Liver (tissue), 8 donors: ENCODE measurements at regions not wholly inside any gene's neighbourhood (a gene's known extent, or its start where the extent isn't known, plus 50 kb on each side); places are given as distances from the start of the nearest gene placed in this dataset.

ENCODE experiments used
- DNase-seq: peaks from one replicate; pipeline ENCODE4 v3.0.0-alpha.2; 2017; ENCODE audit warnings: low spot score
- H3K27ac ChIP-seq, 2 donors: one replicate each; pipeline ENCODE4 v1.7.0; 2013; ENCODE audit warnings: inconsistent platforms in 2 of 2, low read length in 2 of 2, control low read depth in 1 of 2, low read depth in 1 of 2, mild to moderate bottlenecking in 1 of 2
- H3K27me3 ChIP-seq, 4 donors: one replicate each; pipeline versions ENCODE4 v1.6.1 to v1.7.0; 2013; ENCODE audit warnings: low read length in 3 of 4, inconsistent platforms in 1 of 4, mild to moderate bottlenecking in 1 of 4, moderate library complexity in 1 of 4; ENCODE audit not compliant: control insufficient read depth in 4 of 4, insufficient read depth in 4 of 4
- H3K36me3 ChIP-seq, 4 donors: one replicate each; pipeline versions ENCODE4 v1.6.1 to v1.7.0; 2013; ENCODE audit warnings: low read length in 3 of 4, mild to moderate bottlenecking in 3 of 4, low read depth in 1 of 4, moderate library complexity in 1 of 4; ENCODE audit not compliant: control insufficient read depth in 4 of 4, insufficient read depth in 3 of 4
- H3K4me1 ChIP-seq, 4 donors: one replicate each; pipeline versions ENCODE4 v1.6.1 to v1.7.0; 2013; ENCODE audit warnings: low read length in 3 of 4, mild to moderate bottlenecking in 3 of 4, moderate library complexity in 1 of 4; ENCODE audit not compliant: control insufficient read depth in 4 of 4, insufficient read depth in 4 of 4
- H3K4me3 ChIP-seq, 3 donors: one replicate each; pipeline versions ENCODE4 v1.6.1 to v1.7.0; 2013; ENCODE audit warnings: low read length in 3 of 3, control low read depth in 1 of 3, low read depth in 1 of 3, mild to moderate bottlenecking in 1 of 3
- H3K9ac ChIP-seq, 2 donors: one replicate each; pipeline ENCODE4 v1.7.0; 2013; ENCODE audit warnings: low read length in 2 of 2, mild to moderate bottlenecking in 2 of 2, moderate library complexity in 2 of 2, control low read depth in 1 of 2, low read depth in 1 of 2
- H3K9me3 ChIP-seq, 4 donors: one replicate each; pipeline versions ENCODE4 v1.6.1 to v1.7.0; 2013; ENCODE audit warnings: low read length in 3 of 4; ENCODE audit not compliant: control insufficient read depth in 4 of 4
- EGR1 ChIP-seq, 2 donors: IDR thresholded peaks; 2 replicates each; pipeline ENCODE4 v1.6.1; 2016 to 2018; ENCODE audit warnings: antibody characterized with exemption in 2 of 2, low read depth in 2 of 2
- FOXA1 ChIP-seq: IDR thresholded peaks from 2 replicates; pipeline ENCODE4 v1.6.1; 2016; ENCODE audit warnings: antibody characterized with exemption
- FOXA2 ChIP-seq: IDR thresholded peaks from 2 replicates; pipeline ENCODE4 v1.6.1; 2016; ENCODE audit warnings: antibody characterized with exemption
- GABPA ChIP-seq, 2 donors: IDR thresholded peaks in 1 of 2; conservative IDR thresholded peaks in 1 of 2; 2 replicates each; pipeline ENCODE4 v1.6.1; 2016; ENCODE audit warnings: antibody characterized with exemption in 2 of 2, mild to moderate bottlenecking in 1 of 2, moderate library complexity in 1 of 2
- HNF4A ChIP-seq, 2 donors: conservative IDR thresholded peaks; 2 replicates each; pipeline ENCODE4 v1.6.1; 2016; ENCODE audit warnings: antibody characterized with exemption in 2 of 2, mild to moderate bottlenecking in 2 of 2
- HNF4G ChIP-seq: IDR thresholded peaks from 2 replicates; pipeline ENCODE4 v1.6.1; 2016; ENCODE audit warnings: antibody characterized with exemption
- JUND ChIP-seq, 2 donors: IDR thresholded peaks; 2 replicates each; pipeline ENCODE4 v1.6.1; 2016; ENCODE audit warnings: antibody characterized with exemption in 2 of 2
- NR2F2 ChIP-seq: IDR thresholded peaks from 2 replicates; pipeline ENCODE4 v1.6.1; 2016; ENCODE audit warnings: antibody characterized with exemption
- RAD21 ChIP-seq, 2 donors: IDR thresholded peaks; 2 replicates each; pipeline ENCODE4 v1.6.1; 2016; ENCODE audit warnings: antibody characterized with exemption in 2 of 2, mild to moderate bottlenecking in 2 of 2
- RXRA ChIP-seq, 2 donors: IDR thresholded peaks; 2 replicates each; pipeline ENCODE4 v1.6.1; 2017 to 2018; ENCODE audit warnings: antibody characterized with exemption in 2 of 2, mild to moderate bottlenecking in 1 of 2
- SP1 ChIP-seq: IDR thresholded peaks from 2 replicates; pipeline ENCODE4 v1.6.1; 2018; ENCODE audit warnings: antibody characterized with exemption, mild to moderate bottlenecking
- TAF1 ChIP-seq: conservative IDR thresholded peaks from 2 replicates; pipeline ENCODE4 v1.6.1; 2016; ENCODE audit warnings: antibody characterized with exemption, mild to moderate bottlenecking
- YY1 ChIP-seq: IDR thresholded peaks from 2 replicates; pipeline ENCODE4 v1.6.1; 2016; ENCODE audit warnings: antibody characterized with exemption, mild to moderate bottlenecking
- WGBS: extraction: QIAGEN DNeasy Blood & Tissue Kit; methylation state at CpG from one replicate; pipeline ENCODE4 v1.1.7; 2013; 5-methylcytosine and 5-hydroxymethylcytosine counted together
- TF ChIP-seq, protein P1 (sequence below): IDR thresholded peaks from 2 replicates; pipeline ENCODE4 v1.6.1; 2016; ENCODE audit warnings: antibody characterized with exemption
- TF ChIP-seq, protein P2 (sequence below): IDR thresholded peaks from 2 replicates; pipeline ENCODE4 v1.6.1; 2016; ENCODE audit warnings: antibody characterized with exemption
- TF ChIP-seq, protein P3 (sequence below): fragments of 150-350 bp; IDR thresholded peaks from 2 replicates; pipeline ENCODE4 v1.5.1; 2017; ENCODE audit warnings: improper control_type of control experiment, low read depth, low read length; ENCODE audit not compliant: missing input control
- TF ChIP-seq, protein P4 (sequence below): IDR thresholded peaks from 2 replicates; pipeline ENCODE4 v1.6.1; 2016; ENCODE audit warnings: antibody characterized with exemption
- TF ChIP-seq, protein P5 (sequence below): IDR thresholded peaks from 2 replicates; pipeline ENCODE4 v1.6.1; 2016; ENCODE audit warnings: antibody characterized with exemption, mild to moderate bottlenecking
- donor health status: healthy.
- donor health status: healthy.
- donor health status: healthy.
- donor health status: healthy.
- donor health status: healthy.

DNA sequence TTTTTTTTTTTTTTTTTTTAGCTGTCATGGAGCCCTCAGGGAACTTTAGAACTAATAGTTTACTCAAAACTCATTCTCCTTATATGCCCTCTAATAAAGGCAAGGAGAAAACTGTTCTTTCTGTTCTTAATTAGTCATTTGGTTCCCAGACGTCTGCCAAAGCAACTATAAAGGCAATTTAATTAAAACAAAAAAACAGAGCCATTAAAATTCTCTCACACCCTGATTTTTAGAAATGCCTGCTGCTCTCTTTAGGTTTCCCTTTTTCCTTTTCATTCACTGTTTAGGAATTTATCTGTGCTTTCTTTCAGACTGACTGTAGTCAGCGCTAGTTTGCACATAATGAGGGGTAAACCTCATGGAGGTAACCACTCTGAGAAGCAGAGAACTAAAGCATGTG lies 463.6 kb upstream of the THRB start:
- TF ChIP-seq, protein P1, sequence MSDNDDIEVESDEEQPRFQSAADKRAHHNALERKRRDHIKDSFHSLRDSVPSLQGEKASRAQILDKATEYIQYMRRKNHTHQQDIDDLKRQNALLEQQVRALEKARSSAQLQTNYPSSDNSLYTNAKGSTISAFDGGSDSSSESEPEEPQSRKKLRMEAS, result no peak
- TF ChIP-seq JUND (IDR thresholded peaks at IDR 0.05), result no peak
- TF ChIP-seq FOXA1, result no peak
- TF ChIP-seq GABPA (IDR thresholded peaks at IDR 0.05 in 1 of 2, conservative IDR thresholded peaks at IDR 0.05 in 1 of 2), result no peak
- TF ChIP-seq SP1, result no peak
- TF ChIP-seq RXRA (IDR thresholded peaks at IDR 0.05), result no peak
- TF ChIP-seq, protein P2, sequence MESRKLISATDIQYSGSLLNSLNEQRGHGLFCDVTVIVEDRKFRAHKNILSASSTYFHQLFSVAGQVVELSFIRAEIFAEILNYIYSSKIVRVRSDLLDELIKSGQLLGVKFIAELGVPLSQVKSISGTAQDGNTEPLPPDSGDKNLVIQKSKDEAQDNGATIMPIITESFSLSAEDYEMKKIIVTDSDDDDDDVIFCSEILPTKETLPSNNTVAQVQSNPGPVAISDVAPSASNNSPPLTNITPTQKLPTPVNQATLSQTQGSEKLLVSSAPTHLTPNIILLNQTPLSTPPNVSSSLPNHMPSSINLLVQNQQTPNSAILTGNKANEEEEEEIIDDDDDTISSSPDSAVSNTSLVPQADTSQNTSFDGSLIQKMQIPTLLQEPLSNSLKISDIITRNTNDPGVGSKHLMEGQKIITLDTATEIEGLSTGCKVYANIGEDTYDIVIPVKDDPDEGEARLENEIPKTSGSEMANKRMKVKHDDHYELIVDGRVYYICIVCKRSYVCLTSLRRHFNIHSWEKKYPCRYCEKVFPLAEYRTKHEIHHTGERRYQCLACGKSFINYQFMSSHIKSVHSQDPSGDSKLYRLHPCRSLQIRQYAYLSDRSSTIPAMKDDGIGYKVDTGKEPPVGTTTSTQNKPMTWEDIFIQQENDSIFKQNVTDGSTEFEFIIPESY, result no peak
- no peak for TF ChIP-seq EGR1 (IDR thresholded peaks at IDR 0.05; ENCODE audit: low read depth in 2 of 2)
- TF ChIP-seq TAF1, result no peak
- TF ChIP-seq FOXA2, result no peak
- TF ChIP-seq, protein P3, sequence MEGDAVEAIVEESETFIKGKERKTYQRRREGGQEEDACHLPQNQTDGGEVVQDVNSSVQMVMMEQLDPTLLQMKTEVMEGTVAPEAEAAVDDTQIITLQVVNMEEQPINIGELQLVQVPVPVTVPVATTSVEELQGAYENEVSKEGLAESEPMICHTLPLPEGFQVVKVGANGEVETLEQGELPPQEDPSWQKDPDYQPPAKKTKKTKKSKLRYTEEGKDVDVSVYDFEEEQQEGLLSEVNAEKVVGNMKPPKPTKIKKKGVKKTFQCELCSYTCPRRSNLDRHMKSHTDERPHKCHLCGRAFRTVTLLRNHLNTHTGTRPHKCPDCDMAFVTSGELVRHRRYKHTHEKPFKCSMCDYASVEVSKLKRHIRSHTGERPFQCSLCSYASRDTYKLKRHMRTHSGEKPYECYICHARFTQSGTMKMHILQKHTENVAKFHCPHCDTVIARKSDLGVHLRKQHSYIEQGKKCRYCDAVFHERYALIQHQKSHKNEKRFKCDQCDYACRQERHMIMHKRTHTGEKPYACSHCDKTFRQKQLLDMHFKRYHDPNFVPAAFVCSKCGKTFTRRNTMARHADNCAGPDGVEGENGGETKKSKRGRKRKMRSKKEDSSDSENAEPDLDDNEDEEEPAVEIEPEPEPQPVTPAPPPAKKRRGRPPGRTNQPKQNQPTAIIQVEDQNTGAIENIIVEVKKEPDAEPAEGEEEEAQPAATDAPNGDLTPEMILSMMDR, result no peak
- no peak for TF ChIP-seq HNF4G

GRCh38 chr3:24958910-24959447 lies 464.3 kb upstream of the THRB start:
- H3K9ac ChIP-seq, result no peak overlapping the region
- no peaks in the 10 kb centered on the region for H3K4me1 ChIP-seq
- no peak overlapping the region for H3K4me3 ChIP-seq
- WGBS, result 89% methylated on average over 5 of the region's 5 CpGs
- no peaks in the 10 kb centered on the region for H3K27me3 ChIP-seq
- no peaks in the 10 kb centered on the region for H3K9me3 ChIP-seq
- no peak overlapping the region for H3K27ac ChIP-seq
- TF ChIP-seq, protein P3, result no peak
- TF ChIP-seq RXRA (IDR thresholded peaks at IDR 0.05) (no peak), TAF1 (no peak), NR2F2 (no peak), FOXA2 (no peak), RAD21 (IDR thresholded peaks at IDR 0.05) (no peak), FOXA1 (no peak), JUND (IDR thresholded peaks at IDR 0.05) (no peak), YY1 (no peak), HNF4A (conservative IDR thresholded peaks at IDR 0.05) (no peak), GABPA (IDR thresholded peaks at IDR 0.05 in 1 of 2, conservative IDR thresholded peaks at IDR 0.05 in 1 of 2) (no peak), EGR1 (IDR thresholded peaks at IDR 0.05; ENCODE audit: low read depth in 2 of 2) (no peak), SP1 (no peak), HNF4G (no peak)
- TF ChIP-seq, protein P4, sequence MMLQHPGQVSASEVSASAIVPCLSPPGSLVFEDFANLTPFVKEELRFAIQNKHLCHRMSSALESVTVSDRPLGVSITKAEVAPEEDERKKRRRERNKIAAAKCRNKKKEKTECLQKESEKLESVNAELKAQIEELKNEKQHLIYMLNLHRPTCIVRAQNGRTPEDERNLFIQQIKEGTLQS, result no peak
- TF ChIP-seq, protein P5, sequence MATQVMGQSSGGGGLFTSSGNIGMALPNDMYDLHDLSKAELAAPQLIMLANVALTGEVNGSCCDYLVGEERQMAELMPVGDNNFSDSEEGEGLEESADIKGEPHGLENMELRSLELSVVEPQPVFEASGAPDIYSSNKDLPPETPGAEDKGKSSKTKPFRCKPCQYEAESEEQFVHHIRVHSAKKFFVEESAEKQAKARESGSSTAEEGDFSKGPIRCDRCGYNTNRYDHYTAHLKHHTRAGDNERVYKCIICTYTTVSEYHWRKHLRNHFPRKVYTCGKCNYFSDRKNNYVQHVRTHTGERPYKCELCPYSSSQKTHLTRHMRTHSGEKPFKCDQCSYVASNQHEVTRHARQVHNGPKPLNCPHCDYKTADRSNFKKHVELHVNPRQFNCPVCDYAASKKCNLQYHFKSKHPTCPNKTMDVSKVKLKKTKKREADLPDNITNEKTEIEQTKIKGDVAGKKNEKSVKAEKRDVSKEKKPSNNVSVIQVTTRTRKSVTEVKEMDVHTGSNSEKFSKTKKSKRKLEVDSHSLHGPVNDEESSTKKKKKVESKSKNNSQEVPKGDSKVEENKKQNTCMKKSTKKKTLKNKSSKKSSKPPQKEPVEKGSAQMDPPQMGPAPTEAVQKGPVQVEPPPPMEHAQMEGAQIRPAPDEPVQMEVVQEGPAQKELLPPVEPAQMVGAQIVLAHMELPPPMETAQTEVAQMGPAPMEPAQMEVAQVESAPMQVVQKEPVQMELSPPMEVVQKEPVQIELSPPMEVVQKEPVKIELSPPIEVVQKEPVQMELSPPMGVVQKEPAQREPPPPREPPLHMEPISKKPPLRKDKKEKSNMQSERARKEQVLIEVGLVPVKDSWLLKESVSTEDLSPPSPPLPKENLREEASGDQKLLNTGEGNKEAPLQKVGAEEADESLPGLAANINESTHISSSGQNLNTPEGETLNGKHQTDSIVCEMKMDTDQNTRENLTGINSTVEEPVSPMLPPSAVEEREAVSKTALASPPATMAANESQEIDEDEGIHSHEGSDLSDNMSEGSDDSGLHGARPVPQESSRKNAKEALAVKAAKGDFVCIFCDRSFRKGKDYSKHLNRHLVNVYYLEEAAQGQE, result no peak
- TF ChIP-seq, protein P1, result no peak
- TF ChIP-seq, protein P2, result no peak
- no peak for DNase-seq
- no peaks in the 10 kb centered on the region for H3K36me3 ChIP-seq

More for the DNA sequence above, 463.6 kb upstream of the THRB start:
- Histone ChIP-seq H3K36me3 (no peaks in the 10 kb centered on the region), H3K4me3 (no peak overlapping the region), H3K9ac (no peak overlapping the region), H3K9me3 (no peaks in the 10 kb centered on the region), H3K4me1 (no peaks in the 10 kb centered on the region), H3K27me3 (no peaks in the 10 kb centered on the region), H3K27ac (no peak overlapping the region)
- DNase-seq, result no peak
- 48% methylated on average over 2 of the region's 2 CpGs for WGBS
